HG03575 (cell line): ENCODE measurements at regions not wholly inside any gene's neighbourhood (a gene's known extent, or its start where the extent isn't known, plus 50 kb on each side); places are given as distances from the start of the nearest gene placed in this dataset.
"Not testable (repeated sequence)": the region's sequence is repeated elsewhere in the genome, so short reads cannot be mapped to it uniquely, and the experiment has no call there.

Experiments used
- ATAC-seq: cut with Tn5 transposase; IDR thresholded peaks from one replicate; pipeline ENCODE4 v1.9.1; 2021; ENCODE audit not compliant: unreplicated experiment, insufficient number of reproducible peaks, low FRiP score; ENCODE audit errors: extremely low read depth

DNA sequence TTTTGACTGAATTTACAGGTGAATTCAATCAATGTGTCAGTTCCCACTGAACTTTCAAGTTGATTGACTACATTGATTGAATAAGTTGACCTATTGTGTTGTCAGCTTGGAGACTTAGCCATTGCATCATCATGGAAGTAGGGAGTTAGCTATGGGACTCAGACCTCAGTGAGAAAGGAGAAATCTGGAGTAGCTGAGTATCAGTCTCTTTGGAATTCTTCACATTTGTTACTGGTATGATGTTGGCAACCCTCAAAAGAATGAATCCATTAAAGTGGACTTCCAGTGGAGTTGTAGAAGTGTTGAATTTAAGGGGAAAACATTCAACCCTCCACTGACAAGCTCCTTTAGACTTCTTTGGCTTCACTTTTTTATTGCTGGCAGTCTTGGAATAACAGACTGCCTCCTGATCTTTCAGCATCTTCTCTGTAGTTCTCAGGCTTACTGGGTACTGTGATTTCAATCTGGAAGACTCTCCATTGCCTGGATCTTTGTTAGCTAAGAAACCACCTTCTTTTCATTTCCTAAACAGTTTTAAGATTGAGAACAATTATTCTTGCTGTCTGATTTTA is 160.3 kb upstream of the NRP1 start:
- ATAC-seq, result no peak

DNA sequence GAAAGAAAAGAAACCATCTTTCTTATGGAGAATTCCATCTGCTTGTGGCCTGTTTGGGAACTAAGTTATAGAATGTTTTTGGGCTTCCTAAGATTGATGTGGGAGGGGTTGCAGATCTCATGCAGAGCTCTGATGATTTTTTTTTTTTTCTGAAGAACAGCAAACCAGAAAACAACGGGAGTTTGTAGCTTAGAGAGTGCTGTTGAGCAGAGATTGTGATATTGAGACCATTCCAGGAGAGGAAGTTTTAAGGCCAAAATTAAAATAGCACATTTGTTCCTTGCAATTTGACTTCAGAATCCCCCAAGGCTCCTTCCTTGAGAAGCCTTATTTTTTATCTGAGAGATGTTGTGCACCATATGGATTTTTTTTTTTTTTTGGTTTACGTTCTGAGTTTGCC is 159.5 kb upstream of the NRP1 start:
- no peak for ATAC-seq

DNA sequence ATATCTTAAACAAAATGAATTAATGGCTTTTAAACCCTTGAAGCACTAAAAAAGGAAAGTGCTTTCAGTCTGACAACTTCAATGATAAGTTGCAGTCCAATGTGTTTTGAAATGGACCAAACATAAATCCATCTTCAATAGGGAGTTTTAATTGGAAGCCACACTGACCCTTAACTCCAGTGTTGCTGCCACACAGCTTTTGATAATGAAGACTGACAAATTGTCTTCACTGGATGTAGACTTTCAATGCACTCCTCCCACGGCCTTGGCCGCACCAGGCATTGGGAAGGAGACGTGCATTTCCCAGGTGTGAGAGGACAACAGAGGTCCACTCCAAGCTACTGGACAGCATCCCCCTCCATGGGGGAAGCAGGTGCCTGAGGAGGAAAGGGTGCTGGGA is 159.0 kb upstream of the NRP1 start:
- no peak for ATAC-seq

DNA sequence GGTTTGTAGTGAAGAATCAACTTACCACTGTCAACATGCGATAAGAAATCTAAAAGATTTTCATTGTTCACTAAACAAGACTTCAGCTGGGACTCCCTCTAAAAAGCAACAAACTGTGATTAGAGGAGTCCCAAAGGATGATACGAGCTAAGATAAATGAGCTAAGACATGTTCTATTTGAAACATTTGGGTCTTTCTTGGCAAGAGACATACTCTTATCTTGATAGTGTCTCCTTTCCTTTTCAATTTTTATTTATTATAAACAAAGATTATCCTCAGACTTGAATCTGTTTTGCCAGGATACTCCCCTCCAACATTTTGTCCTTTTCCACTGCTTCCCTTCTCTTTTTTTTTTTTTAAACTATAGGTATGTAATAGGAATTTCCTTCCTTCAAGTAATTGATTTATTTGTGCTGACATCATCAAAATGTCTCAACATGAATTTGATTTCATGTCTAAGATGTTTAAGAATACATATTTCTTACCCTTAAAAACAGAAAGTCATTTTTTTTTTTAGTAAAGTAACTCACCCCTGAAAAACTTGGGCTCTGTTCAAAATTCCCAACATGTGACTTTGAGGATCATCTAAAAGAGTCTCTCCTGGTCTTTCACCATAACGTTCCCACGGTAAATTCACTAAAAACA is 158.4 kb upstream of the NRP1 start:
- no peak for ATAC-seq

DNA sequence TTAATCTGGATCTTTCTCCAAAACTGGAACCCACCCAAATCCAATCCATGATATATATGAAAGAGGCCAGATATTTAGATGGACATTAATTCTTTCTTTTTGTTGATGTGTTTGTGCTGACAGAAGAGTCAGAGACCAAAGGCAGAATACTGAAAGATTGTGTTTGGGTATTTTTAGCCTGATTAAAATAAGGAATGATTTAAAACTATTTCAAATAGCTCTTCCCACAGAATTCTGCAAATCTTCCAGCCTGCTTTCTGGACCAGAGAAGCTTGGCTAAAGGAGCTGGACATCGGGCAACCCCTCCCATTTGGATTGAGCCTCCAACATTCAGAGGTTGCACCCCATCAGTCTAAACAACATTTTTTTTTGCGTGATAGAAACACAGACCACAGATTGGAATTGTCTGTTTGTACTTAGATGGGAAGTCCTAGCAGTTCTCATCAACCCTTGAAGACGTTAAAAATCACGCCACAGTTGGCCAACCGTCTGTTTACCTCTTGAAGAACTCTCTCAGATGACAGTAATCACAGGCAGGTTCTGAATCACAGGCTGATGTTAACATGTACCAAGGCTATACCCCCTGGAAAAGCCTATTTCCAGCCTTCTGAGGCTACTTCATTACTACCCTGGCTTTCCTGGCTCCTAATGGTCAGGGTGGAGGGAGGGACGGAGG is 155.2 kb upstream of the NRP1 start:
- no peak for ATAC-seq

DNA sequence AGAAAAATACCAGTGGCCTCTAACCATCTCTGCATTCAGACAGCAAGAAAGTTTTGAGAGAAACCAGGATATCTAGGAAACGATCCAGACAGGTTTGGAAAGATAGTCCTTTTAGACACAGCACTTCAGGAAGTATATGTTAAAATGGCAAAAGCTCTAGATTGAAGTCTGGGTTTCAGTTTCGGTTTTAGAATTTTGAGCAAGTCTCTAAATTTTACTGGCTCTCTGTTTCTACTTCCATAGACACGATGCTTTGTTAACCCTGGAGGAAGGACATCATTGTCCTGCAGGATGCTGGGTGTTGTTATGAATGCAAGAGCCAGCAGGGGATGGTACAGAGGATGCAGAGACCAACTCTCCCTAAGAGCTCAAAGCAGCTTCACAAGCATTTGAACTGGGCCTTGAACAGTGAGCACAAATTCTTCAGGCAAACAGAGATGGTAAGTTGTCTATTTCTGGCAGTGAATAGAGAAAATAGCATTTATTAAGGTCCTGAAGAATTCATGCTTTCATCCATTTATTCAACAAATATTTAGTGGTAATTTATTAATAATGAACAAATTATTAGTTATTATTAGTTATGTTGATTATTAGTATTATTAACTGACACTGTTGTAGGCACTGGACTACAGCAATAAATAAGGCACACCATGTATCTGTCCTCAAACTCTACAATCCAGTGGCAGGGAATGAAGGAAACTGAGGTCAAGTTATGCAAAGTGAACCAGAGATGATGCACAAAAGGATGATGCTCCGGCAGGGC is 152.7 kb upstream of the NRP1 start:
- no peak for ATAC-seq

DNA sequence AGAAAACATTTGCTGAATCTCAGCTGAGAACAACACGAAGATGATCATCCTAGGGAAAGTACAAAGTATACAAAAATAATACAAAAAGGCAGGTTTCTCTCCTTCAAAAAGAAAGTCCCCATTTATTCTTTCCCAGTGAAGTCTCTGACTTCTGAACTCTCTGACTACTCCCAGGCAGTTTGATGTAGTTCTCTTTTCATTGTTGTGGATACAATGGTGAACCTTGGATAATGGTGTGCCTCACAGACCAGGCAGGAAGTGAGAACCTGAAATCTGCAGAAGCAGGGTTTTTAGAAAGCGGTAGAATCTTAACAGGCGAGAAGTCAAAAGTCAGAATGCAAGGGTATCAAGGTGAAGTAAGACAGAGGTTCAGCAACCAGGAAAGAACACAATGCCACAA is 150.8 kb upstream of the NRP1 start:
- no peak for ATAC-seq

DNA sequence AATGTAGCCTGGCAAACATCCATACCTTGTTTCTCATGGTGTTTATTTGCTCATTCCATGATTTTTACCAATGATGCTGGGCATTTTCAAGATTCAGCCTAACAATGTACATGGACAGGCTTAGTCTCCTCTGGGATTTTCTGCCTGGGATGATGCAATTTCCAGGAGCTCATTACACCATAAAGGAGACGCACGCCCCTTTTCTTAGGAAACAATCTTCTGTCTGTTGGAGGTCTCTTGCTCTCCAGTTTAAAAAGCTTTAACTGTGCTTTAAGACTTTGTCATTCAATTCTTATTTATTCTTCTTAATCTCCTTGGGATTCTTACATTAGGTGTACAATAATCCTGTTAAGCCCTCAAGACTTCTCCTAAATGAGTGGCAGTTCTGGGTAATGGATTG is 150.3 kb upstream of the NRP1 start:
- ATAC-seq, result no peak

DNA sequence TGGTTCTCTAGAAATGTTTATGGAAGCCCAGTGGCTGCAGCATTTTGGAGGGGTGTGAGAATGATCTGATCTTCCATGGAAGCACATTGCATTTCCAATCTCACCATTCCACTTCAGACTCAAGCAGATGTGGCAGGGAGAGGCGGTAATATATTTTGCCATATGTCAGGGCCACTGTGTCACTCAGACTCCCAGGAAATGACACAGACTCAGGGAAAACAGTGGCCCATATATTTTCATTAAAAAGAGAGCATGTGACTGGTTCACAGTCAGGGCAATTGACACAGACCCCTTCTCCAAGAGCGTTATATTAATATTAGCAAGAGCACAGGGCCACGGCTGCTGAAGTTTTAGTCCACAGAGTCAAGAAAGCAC is 149.3 kb upstream of the NRP1 start:
- ATAC-seq, result no peak

DNA sequence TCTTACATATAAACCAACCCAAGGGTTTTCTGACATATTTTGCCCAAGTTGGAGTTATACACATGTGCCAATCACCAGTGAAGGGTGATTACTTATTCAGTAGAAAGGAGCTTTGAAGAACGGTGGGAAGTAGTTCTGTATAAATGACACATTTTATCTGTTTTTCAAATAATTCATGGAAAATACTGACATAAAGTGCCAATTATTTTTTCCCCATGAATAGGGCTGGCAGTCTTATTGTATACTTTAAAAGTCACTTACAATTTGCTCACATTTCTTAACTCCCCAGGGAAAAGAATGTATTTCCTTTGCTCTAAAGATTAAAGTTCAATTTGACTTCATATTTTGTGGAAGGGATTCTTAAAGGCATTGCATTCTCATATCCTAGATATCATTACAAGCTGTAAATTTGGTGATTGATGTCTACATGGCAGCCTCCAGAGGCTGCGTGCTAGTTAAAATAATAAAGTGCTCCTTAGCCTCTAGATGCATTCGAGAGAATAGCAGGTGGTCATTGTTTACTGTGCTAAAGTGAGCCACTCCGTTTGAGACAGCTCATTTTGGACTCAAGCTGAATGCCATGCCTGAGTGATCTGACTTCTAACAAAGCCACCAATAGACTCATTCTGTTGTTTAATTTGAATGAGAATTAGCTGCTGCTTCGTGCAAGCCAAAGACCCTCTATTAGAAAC is 148.8 kb upstream of the NRP1 start:
- no peak for ATAC-seq

DNA sequence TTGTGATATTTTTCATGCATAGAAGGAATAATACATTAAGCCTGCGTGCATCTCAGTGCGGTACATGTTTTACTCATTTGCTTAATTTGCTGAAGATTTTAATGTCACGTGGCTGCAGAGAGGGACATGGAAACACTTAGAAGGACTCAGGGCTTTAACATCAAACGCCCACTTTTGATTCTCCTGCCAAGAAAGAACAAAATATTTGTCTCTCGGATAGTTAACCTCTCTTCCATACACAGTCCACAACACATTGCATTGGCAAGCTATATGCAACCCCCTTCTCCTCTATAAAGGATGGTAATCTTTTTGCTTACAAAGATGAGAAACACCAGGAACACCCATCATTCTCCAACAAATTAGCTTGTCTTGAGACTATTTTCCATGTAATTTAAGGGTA is 148.0 kb upstream of the NRP1 start:
- no peak for ATAC-seq

DNA sequence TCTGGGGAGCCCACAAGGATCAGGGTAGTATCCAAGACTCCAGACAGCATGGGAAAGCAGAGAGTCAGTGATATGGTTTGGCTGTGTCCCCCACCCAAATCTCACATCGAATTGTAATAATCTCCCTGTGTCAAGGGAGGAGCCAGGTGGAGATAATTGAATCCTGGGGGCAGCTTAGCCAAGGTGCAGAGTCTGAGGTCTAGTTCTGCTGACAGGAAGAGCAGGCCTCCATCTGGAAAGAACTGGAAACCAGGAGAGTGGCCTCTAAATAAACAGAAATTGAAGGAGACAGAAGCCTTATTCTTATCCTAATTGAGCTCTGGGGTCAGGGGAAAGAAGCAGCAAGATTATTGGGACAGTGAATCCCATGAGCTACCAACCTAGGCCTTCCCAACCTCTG is 146.7 kb upstream of the NRP1 start:
- ATAC-seq, result no peak

DNA sequence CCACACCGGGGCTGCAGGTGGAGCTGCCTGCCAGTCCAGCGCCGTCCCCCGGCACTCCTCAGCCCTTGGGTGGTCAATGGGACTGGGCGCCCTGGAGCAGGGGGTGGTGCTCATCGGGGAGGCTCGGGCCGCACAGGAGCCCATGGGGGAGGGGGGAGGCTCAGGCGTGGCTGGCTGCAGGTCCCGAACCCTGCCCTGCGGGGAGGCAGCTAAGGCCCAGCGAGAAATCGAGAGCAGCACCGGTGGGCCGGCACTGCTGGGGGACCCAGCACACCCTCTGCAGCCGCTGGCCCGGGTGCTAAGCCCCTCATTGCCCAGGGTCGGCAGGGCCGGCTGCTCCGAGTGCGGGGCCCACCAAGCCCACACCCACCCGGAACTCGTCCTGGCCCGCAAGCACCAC is 145.9 kb upstream of the NRP1 start:
- ATAC-seq, result not testable (repeated sequence)

DNA sequence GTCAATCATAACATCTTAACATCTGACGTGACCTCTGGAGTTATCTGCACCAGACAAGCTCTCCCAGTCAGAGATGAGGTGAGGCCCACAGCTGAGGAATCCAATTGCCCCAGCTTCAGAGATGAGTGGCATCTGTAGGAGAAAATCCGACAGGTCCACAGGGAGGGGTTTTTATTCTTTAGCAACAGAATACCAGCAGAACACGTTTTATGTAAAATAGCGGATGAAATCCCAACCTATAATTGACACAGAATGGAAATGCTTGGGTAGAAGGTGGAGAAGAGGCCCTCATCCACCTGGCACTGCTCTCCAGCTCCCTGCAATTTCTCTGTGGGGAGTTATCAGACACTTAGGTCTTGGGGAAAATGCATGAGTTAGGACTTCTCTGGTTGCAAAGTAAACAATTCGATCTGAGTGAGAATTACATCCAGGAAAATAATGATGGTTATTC is 144.2 kb upstream of the NRP1 start:
- no peak for ATAC-seq

DNA sequence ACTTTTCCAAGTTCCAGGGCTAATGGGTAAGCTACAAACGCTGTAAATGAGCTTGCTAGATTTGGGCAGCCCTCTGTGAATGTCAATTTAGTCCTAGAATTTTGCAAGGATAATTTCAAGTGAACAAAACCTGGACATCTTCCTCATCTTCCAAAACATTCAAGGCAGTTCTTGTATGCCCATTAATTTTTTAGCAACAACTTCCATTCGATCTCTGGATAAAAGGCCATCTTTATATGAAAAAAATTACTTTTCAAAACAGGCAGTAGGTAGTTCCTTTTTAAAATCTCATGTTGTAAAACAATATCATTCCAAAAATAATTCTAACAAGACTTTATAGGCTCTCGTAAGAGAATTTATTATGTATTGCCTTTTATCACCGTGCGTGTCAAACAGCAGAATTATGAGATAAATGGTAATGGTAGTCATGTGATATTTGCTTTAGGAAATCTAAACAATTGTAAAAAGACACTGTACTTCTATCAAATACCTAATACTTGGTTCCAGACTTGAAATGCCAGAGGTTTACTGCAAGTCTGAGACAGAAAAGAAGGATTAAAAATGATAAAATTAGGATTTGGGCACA is 143.7 kb upstream of the NRP1 start:
- no peak for ATAC-seq

DNA sequence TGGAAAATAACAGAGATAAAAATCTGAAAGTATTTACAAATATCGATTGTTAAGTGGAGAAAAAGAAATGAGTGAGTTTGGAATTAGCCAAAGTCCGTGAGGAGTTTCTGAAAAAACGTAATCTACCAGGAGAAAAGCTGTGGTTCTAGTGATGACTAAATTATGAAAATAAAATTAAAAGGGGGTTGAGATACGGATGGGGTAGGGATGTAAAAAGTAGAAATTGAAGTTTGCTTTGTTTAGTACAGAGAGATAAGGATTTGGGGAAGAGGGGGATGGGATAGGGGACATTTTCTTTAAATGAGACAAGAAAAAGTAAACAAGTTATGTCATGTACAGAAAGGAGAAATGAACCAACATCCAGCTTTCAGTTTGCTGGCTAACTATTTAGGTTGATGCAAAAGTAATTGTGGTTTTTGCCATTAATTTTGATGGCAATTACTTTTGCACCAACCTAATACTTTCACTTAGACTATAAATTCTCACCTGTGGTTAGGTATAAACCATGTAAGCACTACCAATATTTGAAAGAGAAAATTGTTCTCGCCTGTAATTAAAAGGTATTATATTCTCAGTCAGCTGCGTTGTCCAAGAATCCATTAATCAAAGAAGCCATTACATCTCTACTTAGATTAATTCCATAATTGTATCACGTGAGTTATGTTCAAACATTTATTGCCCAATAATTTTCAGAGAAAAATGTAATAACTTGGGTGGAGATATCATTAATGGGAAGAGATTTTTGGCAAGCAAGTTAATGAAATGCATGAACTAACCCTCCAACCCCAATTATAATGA is 143.0 kb upstream of the NRP1 start:
- ATAC-seq, result no peak

DNA sequence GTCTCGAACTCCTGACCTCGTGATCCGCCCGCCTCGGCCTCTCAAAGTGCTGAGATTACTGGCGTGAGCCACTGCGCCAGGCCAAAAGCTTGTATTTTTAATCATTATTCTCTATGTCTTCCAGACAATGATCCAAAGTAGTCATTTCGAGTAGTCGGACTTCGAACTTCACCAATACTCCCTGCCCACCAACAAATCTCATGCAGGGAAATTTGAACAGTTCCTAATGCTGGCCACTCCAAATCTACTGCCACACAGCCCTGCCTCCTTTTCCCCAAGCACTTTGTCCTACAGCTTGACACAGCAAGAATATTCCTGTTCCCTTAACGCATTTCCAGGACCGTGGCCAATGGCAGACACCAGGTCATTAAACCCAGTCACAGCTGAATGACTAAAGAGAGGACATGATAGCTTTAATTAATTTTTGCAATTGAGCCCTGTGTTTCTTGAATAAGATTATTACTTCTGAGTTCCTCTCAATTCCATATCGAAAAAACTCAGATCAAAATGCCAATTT is 142.3 kb upstream of the NRP1 start:
- no peak for ATAC-seq

DNA sequence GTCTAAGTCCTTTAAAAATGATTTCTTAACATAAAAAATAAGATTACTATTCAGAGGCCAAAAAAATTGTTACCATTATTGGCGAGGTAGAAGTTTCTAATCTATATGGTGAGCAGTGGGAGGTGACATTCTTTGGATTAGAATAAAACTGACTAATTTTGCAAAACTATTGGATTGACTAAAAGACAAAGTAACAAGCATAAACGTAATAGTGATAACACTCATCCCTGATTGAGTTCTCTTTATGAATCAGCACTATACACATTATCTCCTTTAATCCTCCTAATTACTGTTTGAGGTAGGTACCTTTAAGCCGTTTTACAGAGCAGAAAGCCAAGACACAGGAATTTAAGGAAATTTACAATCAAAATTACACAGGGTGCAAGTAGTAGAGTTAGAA is 139.2 kb upstream of the NRP1 start:
- no peak for ATAC-seq
